Cardiac muscle cell (in vitro differentiated cells and primary cell): ENCODE measurements at regions not wholly inside any gene's neighbourhood (a gene's known extent, or its start where the extent isn't known, plus 50 kb on each side); places are given as distances from the start of the nearest gene placed in this dataset.

Experiments used
- DNase-seq, 2 donors: peaks; one replicate each; pipeline versions ENCODE4 v3.0.0 to v3.0.0-alpha.2; 2010 to 2017; ENCODE audit warnings: low read depth in 1 of 2, low spot score in 1 of 2
- H3K27ac ChIP-seq: fragments of 200-600 bp; sonication (generic); 2 replicates; pipeline ENCODE4 v1.5.1; 2016
- H3K27me3 ChIP-seq: fragments of 200-600 bp; sonication (generic); 2 replicates; pipeline ENCODE4 v1.6.0; 2016; ENCODE audit warnings: control low read depth
- H3K36me3 ChIP-seq: fragments of 200-600 bp; sonication (generic); 2 replicates; pipeline ENCODE4 v1.5.1; 2016; ENCODE audit warnings: control low read depth
- H3K4me1 ChIP-seq: fragments of 200-600 bp; sonication (generic); 2 replicates; pipeline ENCODE4 v1.8.1; 2017; ENCODE audit warnings: low read depth, mild to moderate bottlenecking, mixed run types
- H3K4me3 ChIP-seq: fragments of 200-600 bp; sonication (generic); 2 replicates; pipeline ENCODE4 v1.5.1; 2016; ENCODE audit warnings: mild to moderate bottlenecking
- H3K9me3 ChIP-seq: fragments of 200-600 bp; sonication (generic); 2 replicates; pipeline ENCODE4 v1.5.1; 2017; ENCODE audit warnings: low read depth, mild to moderate bottlenecking, control low read depth
- CTCF ChIP-seq: IDR thresholded peaks from 2 replicates; pipeline ENCODE4 v1.5.1; 2012; ENCODE audit warnings: low read depth, mild to moderate bottlenecking, low read length

GRCh38 chr12:93288626-93289025 lies 89.1 kb upstream of the NUDT4 start:
- no peak for DNase-seq
- no peak for TF ChIP-seq CTCF
- H3K9me3 ChIP-seq, result no peaks in the 10 kb centered on the region
- H3K36me3 ChIP-seq, result no peaks in the 10 kb centered on the region
- peaks cover 4% of the 10 kb centered on the region for H3K4me1 ChIP-seq
- H3K4me3 ChIP-seq, result no peak overlapping the region
- H3K27ac ChIP-seq, result no peak overlapping the region
- H3K27me3 ChIP-seq, result no peaks in the 10 kb centered on the region

- Histone ChIP-seq H3K36me3 (no peaks in the 10 kb centered on the region), H3K27me3 (no peaks in the 10 kb centered on the region), H3K27ac (peak overlapping the region; percentile 60), H3K9me3 (no peaks in the 10 kb centered on the region), H3K4me3 (no peak overlapping the region), H3K4me1 (peaks cover 4% of the 10 kb centered on the region)
- no peak for TF ChIP-seq CTCF
- DNase-seq, result no peak
Measured at GRCh38 chr12:93290391-93290790, 87.3 kb upstream of the NUDT4 start.

GRCh38 chr12:93292213-93292612 lies 85.5 kb upstream of the NUDT4 start:
- no peak overlapping the region for H3K27ac ChIP-seq
- peaks cover 11% of the 10 kb centered on the region for H3K4me1 ChIP-seq
- no peaks in the 10 kb centered on the region for H3K9me3 ChIP-seq
- H3K36me3 ChIP-seq, result no peaks in the 10 kb centered on the region
- no peak for DNase-seq
- no peaks in the 10 kb centered on the region for H3K27me3 ChIP-seq
- no peak overlapping the region for H3K4me3 ChIP-seq
- TF ChIP-seq CTCF, result no peak

GRCh38 chr12:93292731-93293566 lies 84.8 kb upstream of the NUDT4 start:
- H3K36me3 ChIP-seq, result no peaks in the 10 kb centered on the region
- no peak overlapping the region for H3K4me3 ChIP-seq
- no peak for DNase-seq
- peaks cover 17% of the 10 kb centered on the region for H3K4me1 ChIP-seq
- no peaks in the 10 kb centered on the region for H3K9me3 ChIP-seq
- no peak for TF ChIP-seq CTCF
- H3K27me3 ChIP-seq, result no peaks in the 10 kb centered on the region
- peak overlapping the region; percentile 12 for H3K27ac ChIP-seq

GRCh38 chr12:93297032-93297431 lies 80.7 kb upstream of the NUDT4 start:
- Histone ChIP-seq H3K27me3 (no peaks in the 10 kb centered on the region), H3K4me3 (no peak overlapping the region), H3K36me3 (no peaks in the 10 kb centered on the region), H3K27ac (peak overlapping the region; percentile 69), H3K4me1 (peaks cover 42% of the 10 kb centered on the region), H3K9me3 (no peaks in the 10 kb centered on the region)
- no peak for TF ChIP-seq CTCF
- DNase-seq, result no peak
